ENCODE measurements at regions not wholly inside any gene's neighbourhood (a gene's known extent, or its start where the extent isn't known, plus 50 kb on each side); places are given as distances from the start of the nearest gene placed in this dataset.

GRCh38 chr11:127632976-127633680, 632.6 kb upstream of the KIRREL3 start:
- no peaks in the 10 kb centered on the region for H3K27me3 Mint-ChIP-seq
- ATAC-seq (ENCODE audit: low read depth in 2 of 2), result no peak
- no peak overlapping the region for H3K4me3 Mint-ChIP-seq
- H3K4me1 Mint-ChIP-seq, result no peaks in the 10 kb centered on the region
- H3K27ac Mint-ChIP-seq, result no peak overlapping the region
- peaks cover 0 to 9% (median 0%) of the 10 kb centered on the region in 7 donors for H3K9me3 Mint-ChIP-seq
- DNase-seq, result no peak
- H3K36me3 Mint-ChIP-seq, result no peaks in the 10 kb centered on the region

GRCh38 chr11:127632546-127632945, 632.0 kb upstream of the KIRREL3 start:
- H3K27me3 Mint-ChIP-seq, result no peaks in the 10 kb centered on the region

GRCh38 chr11:127631974-127632373, 631.4 kb upstream of the KIRREL3 start:
- H3K27me3 Mint-ChIP-seq, result no peaks in the 10 kb centered on the region
- peaks cover 0 to 11% (median 0%) of the 10 kb centered on the region in 7 donors for H3K9me3 Mint-ChIP-seq

More at GRCh38 chr11:127632546-127632945, 632.0 kb upstream of the KIRREL3 start:
- ATAC-seq (ENCODE audit: low read depth in 2 of 2) (no peak), DNase-seq (no peak)
- H3K9me3 Mint-ChIP-seq, result peaks cover 0 to 9% (median 0%) of the 10 kb centered on the region in 7 donors
- H3K4me1 Mint-ChIP-seq, result no peaks in the 10 kb centered on the region
- H3K27ac Mint-ChIP-seq, result no peak overlapping the region
- H3K4me3 Mint-ChIP-seq, result no peak overlapping the region
- H3K36me3 Mint-ChIP-seq, result no peaks in the 10 kb centered on the region

GRCh38 chr11:127629200-127629599, 628.6 kb upstream of the KIRREL3 start:
- Mint-ChIP-seq H3K4me3 (no peak overlapping the region), H3K27ac (no peak overlapping the region), H3K4me1 (no peaks in the 10 kb centered on the region), H3K9me3 (peaks cover 0 to 14% (median 0%) of the 10 kb centered on the region in 7 donors), H3K36me3 (no peaks in the 10 kb centered on the region), H3K27me3 (no peaks in the 10 kb centered on the region)
- DNase-seq, result no peak
- no peak for ATAC-seq (ENCODE audit: low read depth in 2 of 2)

More at GRCh38 chr11:127631974-127632373, 631.4 kb upstream of the KIRREL3 start:
- Mint-ChIP-seq H3K4me3 (no peak overlapping the region), H3K36me3 (no peaks in the 10 kb centered on the region), H3K27ac (no peak overlapping the region), H3K4me1 (no peaks in the 10 kb centered on the region)
- DNase-seq (no peak), ATAC-seq (ENCODE audit: low read depth in 2 of 2) (no peak)

- no peak for ATAC-seq (ENCODE audit: low read depth in 2 of 2)
- H3K27ac Mint-ChIP-seq, result no peak overlapping the region
- no peaks in the 10 kb centered on the region for H3K27me3 Mint-ChIP-seq
These were observed 627.9 kb upstream of the KIRREL3 start for GRCh38 chr11:127628458-127628785.

GRCh38 chr11:127627629-127628457, 627.3 kb upstream of the KIRREL3 start:
- DNase-seq (no peak), ATAC-seq (ENCODE audit: low read depth in 2 of 2) (no peak)
- peak overlapping the region in 1 of 6 donors; percentile 36 for H3K27ac Mint-ChIP-seq
- H3K9me3 Mint-ChIP-seq, result peaks cover 0 to 14% (median 0%) of the 10 kb centered on the region in 7 donors
- no peaks in the 10 kb centered on the region for H3K4me1 Mint-ChIP-seq
- H3K27me3 Mint-ChIP-seq, result no peaks in the 10 kb centered on the region
- no peak overlapping the region for H3K4me3 Mint-ChIP-seq
- no peaks in the 10 kb centered on the region for H3K36me3 Mint-ChIP-seq

More at GRCh38 chr11:127628458-127628785, 627.9 kb upstream of the KIRREL3 start:
- Mint-ChIP-seq H3K4me3 (no peak overlapping the region), H3K36me3 (no peaks in the 10 kb centered on the region), H3K4me1 (no peaks in the 10 kb centered on the region), H3K9me3 (peaks cover 0 to 14% (median 0%) of the 10 kb centered on the region in 7 donors)
- no peak for DNase-seq

- Mint-ChIP-seq H3K4me1 (no peaks in the 10 kb centered on the region), H3K27ac (no peak overlapping the region), H3K9me3 (peaks cover 0 to 12% (median 0%) of the 10 kb centered on the region in 7 donors), H3K27me3 (no peaks in the 10 kb centered on the region), H3K4me3 (no peak overlapping the region), H3K36me3 (no peaks in the 10 kb centered on the region)
- DNase-seq (no peak), ATAC-seq (ENCODE audit: low read depth in 2 of 2) (no peak)
These were observed 626.6 kb upstream of the KIRREL3 start for GRCh38 chr11:127627204-127627603.

- Mint-ChIP-seq H3K36me3 (no peaks in the 10 kb centered on the region), H3K4me1 (no peaks in the 10 kb centered on the region), H3K27me3 (no peaks in the 10 kb centered on the region), H3K27ac (no peak overlapping the region), H3K9me3 (peaks cover 0 to 9% (median 0%) of the 10 kb centered on the region in 7 donors), H3K4me3 (no peak overlapping the region)
- no peak for ATAC-seq (ENCODE audit: low read depth in 2 of 2)
- no peak for DNase-seq
These were observed 624.8 kb upstream of the KIRREL3 start for GRCh38 chr11:127625402-127625801.

- Mint-ChIP-seq H3K27me3 (no peaks in the 10 kb centered on the region), H3K36me3 (no peaks in the 10 kb centered on the region), H3K27ac (no peak overlapping the region), H3K4me3 (no peak overlapping the region), H3K9me3 (peaks cover 0 to 9% (median 0%) of the 10 kb centered on the region in 7 donors), H3K4me1 (no peaks in the 10 kb centered on the region)
- DNase-seq (no peak), ATAC-seq (ENCODE audit: low read depth in 2 of 2) (no peak)
These were observed 623.8 kb upstream of the KIRREL3 start for GRCh38 chr11:127624306-127624856.

- peaks cover 0 to 5% (median 0%) of the 10 kb centered on the region in 7 donors for H3K9me3 Mint-ChIP-seq
- H3K27me3 Mint-ChIP-seq, result no peaks in the 10 kb centered on the region
- no peak for DNase-seq
These were observed 622.1 kb upstream of the KIRREL3 start for GRCh38 chr11:127622686-127623085.

GRCh38 chr11:127620671-127621070, 620.1 kb upstream of the KIRREL3 start:
- no peaks in the 10 kb centered on the region for H3K4me1 Mint-ChIP-seq
- ATAC-seq (ENCODE audit: low read depth in 2 of 2), result no peak
- no peaks in the 10 kb centered on the region for H3K36me3 Mint-ChIP-seq
- H3K27me3 Mint-ChIP-seq, result no peaks in the 10 kb centered on the region
- H3K27ac Mint-ChIP-seq, result no peak overlapping the region
- peaks cover 0 to 2% (median 0%) of the 10 kb centered on the region in 7 donors for H3K9me3 Mint-ChIP-seq
- no peak overlapping the region for H3K4me3 Mint-ChIP-seq
- DNase-seq, result no peak

More at GRCh38 chr11:127622686-127623085, 622.1 kb upstream of the KIRREL3 start:
- H3K27ac Mint-ChIP-seq, result no peak overlapping the region
- no peaks in the 10 kb centered on the region for H3K4me1 Mint-ChIP-seq
- no peak overlapping the region for H3K4me3 Mint-ChIP-seq
- H3K36me3 Mint-ChIP-seq, result no peaks in the 10 kb centered on the region
- ATAC-seq (ENCODE audit: low read depth in 2 of 2), result no peak

- ATAC-seq (ENCODE audit: low read depth in 2 of 2) (no peak), DNase-seq (no peak)
- Mint-ChIP-seq H3K9me3 (peaks cover 0 to under 1% (median 0%) of the 10 kb centered on the region in 7 donors), H3K36me3 (no peaks in the 10 kb centered on the region), H3K27me3 (peaks cover 0 to under 1% (median 0%) of the 10 kb centered on the region in 3 donors), H3K27ac (no peak overlapping the region), H3K4me1 (no peaks in the 10 kb centered on the region), H3K4me3 (no peak overlapping the region)
These were observed 619.4 kb upstream of the KIRREL3 start for GRCh38 chr11:127619946-127620345.

- DNase-seq (no peak), ATAC-seq (ENCODE audit: low read depth in 2 of 2) (no peak)
- Mint-ChIP-seq H3K4me3 (no peak overlapping the region), H3K4me1 (no peaks in the 10 kb centered on the region), H3K27ac (no peak overlapping the region), H3K9me3 (peaks cover 0 to 5% (median 0%) of the 10 kb centered on the region in 7 donors), H3K36me3 (no peaks in the 10 kb centered on the region), H3K27me3 (peaks cover 0 to 5% (median 0%) of the 10 kb centered on the region in 3 donors)
These were observed 618.2 kb upstream of the KIRREL3 start for GRCh38 chr11:127618721-127619120.

Data from naive B cell (primary cell).